GM12874 (cell line): ENCODE measurements at regions not wholly inside any gene's neighbourhood (a gene's known extent, or its start where the extent isn't known, plus 50 kb on each side); places are given as distances from the start of the nearest gene placed in this dataset.

Experiments
- CTCF ChIP-seq: IDR thresholded peaks from 2 replicates; pipeline ENCODE4 v1.5.1; 2011; ENCODE audit warnings: low read depth, mild to moderate bottlenecking, control low read depth, low read length, moderate library complexity; ENCODE audit not compliant: insufficient read depth

GRCh38 chr21:15993951-15994350 lies 264.2 kb downstream of the USP25 start:
- no peak for TF ChIP-seq CTCF

GRCh38 chr21:15999741-16000140 lies 270.0 kb downstream of the USP25 start:
- TF ChIP-seq CTCF = no peak

GRCh38 chr21:16002874-16003466 lies 273.2 kb downstream of the USP25 start:
- TF ChIP-seq CTCF = no peak

- TF ChIP-seq CTCF = no peak
Measured at GRCh38 chr21:16004086-16004485, 274.3 kb downstream of the USP25 start.

- TF ChIP-seq CTCF = no peak
Measured at GRCh38 chr21:16004523-16004922, 274.7 kb downstream of the USP25 start.

GRCh38 chr21:16005996-16006395 lies 276.2 kb downstream of the USP25 start:
- no peak for TF ChIP-seq CTCF

GRCh38 chr21:16007943-16008342 lies 278.2 kb downstream of the USP25 start:
- no peak for TF ChIP-seq CTCF
